Stimulated activated CD8-positive, alpha-beta memory T cell treated with anti-CD3 and anti-CD28 coated beads, Interleukin-7, amount 100 ng/mL, for 48 hours (primary cell): ENCODE measurements at regions not wholly inside any gene's neighbourhood (a gene's known extent, or its start where the extent isn't known, plus 50 kb on each side); places are given as distances from the start of the nearest gene placed in this dataset.
"Not testable (repeated sequence)": the region's sequence is repeated elsewhere in the genome, so short reads cannot be mapped to it uniquely, and the experiment has no call there.

ENCODE experiments used
- DNase-seq, 2 donors: peaks; one replicate each; pipeline ENCODE4 v3.0.0-alpha.2; 2020; ENCODE audit warnings: low read depth in 1 of 2; ENCODE audit errors: extremely low read depth in 1 of 2

DNA sequence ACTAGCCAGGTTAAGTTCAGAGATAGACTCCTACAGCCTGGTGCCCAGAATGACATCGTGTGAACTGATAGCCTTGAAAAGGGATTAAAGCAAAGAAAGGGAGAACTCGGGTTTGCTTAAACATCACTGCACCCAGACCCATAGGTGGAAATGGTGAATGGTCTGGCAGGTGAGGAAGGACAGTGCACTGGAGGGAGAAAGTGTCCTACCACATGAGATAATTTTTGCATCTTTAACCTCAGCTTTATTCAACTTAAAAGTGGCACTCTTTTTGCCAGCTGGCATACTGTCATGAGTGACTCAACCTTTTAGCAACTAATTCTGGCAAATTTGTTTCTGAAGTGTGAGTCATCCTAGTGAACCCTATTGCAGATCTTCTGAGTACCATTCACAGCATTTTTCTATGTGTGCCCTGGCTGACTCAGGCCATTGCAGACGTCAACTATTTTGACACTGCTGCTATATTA is 53.0 kb upstream of the DAPP1 start:
- DNase-seq: peak in 1 of 2 donors; percentile 6

DNA sequence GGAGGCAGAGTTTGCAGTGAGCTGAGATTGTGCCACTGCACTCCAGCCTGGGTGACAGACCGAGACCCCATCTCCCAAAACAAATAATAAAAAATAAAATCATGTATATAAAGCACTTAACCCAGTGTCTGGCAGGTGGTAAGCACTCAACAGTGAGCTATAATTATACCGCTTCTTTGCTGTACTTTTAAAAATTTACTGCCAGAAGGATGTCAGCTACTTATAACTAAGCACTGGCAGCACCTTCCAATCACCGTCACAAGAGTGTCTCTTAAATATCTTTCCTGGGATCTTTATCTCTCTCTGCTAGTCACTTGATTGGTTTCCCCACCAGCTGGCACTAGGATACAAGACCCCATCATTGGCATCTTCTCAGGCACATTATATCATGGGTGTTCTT is 53.9 kb upstream of the DAPP1 start:
- no peak for DNase-seq

GRCh38 chr4:99759988-99760387 is 56.6 kb upstream of the DAPP1 start:
- DNase-seq: no peak

- DNase-seq: no peak
Observed at GRCh38 chr4:99759346-99759984, 57.2 kb upstream of the DAPP1 start.

DNA sequence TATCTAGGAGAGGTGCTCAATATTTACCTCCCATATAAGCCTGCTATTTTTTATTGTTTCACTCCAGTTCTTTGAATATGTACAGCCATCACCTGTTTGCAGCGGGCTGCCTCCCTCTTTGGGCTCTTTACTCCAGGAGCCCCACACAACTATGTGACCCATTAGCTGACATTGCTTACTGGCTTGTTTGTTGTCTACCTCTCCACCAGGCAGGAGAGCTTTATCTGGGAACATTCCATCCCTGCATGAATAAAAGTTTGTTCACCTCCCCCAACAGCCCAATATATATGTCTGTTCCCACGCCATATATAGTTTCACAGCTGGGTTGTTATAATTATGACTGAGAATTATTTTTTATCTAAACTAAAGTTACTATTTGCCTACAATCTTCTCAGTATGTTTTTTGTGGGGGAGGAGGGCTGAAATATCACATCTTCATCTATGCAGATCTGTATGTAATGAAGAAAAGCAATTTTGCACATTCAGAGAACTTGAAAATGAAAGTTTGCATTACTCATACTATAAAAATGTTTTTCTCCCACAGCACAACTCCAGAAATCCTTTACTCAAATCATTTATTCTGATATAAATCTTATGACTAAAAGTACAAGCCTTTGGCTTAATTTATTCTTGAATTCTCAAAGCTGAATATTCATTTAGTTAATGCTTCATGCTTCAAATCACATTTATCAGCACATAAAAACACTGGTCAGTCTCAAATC is 61.2 kb upstream of the DAPP1 start:
- no peak for DNase-seq

GRCh38 chr4:99754756-99755155 is 61.9 kb upstream of the DAPP1 start:
- DNase-seq: no peak

DNA sequence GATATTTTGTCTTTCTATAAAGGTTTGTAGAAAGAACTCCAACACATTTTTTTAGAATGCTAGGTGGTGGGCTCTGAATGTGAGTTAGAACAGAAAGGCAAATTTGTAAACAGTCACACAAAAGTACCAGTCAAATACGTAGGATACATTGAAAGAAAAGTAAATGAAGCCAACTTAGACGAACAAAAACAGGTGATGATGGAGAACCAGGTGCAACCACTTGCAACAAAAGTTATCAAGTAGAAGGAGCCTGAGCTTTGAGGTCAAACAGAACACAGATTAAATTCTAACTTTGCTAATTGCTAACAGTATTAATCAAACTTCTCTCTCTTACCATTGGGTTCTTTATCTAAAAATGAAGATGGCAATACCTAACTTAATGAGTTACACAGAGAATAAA is 62.7 kb upstream of the DAPP1 start:
- DNase-seq: no peak

- no peak for DNase-seq
Observed at GRCh38 chr4:99749445-99750391, 66.9 kb upstream of the DAPP1 start.

- no peak for DNase-seq
Observed at GRCh38 chr4:99746443-99746842, 70.2 kb upstream of the DAPP1 start.

DNA sequence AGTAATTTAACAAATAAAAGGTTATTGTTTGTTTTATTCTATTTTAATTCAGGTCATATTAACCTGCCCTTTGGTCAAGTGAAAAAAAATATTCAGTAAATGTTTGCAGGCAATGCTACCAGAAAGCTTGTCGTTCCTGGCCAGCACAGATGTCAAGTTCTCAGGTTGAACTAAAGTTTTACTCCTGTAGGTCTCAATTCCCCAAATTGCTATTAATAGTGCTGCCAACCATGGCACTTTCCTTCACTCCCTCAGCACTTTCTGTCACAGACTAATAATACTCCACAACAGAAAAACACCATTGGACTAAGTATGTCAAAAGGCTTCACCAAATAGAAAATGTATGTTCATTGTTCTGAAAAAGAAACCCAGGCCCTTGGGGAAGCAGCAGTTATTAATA is 79.2 kb upstream of the C4orf54 start:
- DNase-seq: no peak

- no peak for DNase-seq
Observed at GRCh38 chr4:99735822-99736221, 78.2 kb upstream of the C4orf54 start.

GRCh38 chr4:99734583-99735322 is 77.1 kb upstream of the C4orf54 start:
- DNase-seq: no peak

GRCh38 chr4:99733455-99733854 is 75.8 kb upstream of the C4orf54 start:
- DNase-seq: not testable (repeated sequence)

GRCh38 chr4:99729186-99729585 is 71.6 kb upstream of the C4orf54 start:
- no peak for DNase-seq

- no peak for DNase-seq
Observed at GRCh38 chr4:99724067-99724466, 66.4 kb upstream of the C4orf54 start.

- DNase-seq: peak in 1 of 2 donors; percentile 5
Observed at GRCh38 chr4:99723612-99724011, 66.0 kb upstream of the C4orf54 start.

DNA sequence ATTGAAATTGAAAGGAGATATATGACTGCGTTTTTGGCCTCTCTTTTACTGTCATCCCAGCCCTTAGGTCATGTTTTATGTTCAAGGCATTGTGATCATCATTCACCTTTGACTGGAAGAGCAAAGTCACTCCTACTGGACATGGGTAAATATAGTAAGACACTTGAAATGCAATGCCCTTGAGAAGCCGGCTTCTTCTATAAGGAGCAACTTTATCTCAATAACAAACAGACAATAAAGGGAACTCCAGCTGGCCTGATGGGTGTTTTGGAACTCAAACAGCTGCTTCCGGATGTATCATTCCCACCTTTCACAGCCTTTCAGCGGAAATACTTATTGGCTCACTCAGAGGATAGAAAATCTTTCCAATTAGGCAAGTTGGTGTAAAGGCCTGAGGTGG is 65.1 kb upstream of the C4orf54 start:
- no peak for DNase-seq

- DNase-seq: no peak
Observed at GRCh38 chr4:99722006-99722405, 64.4 kb upstream of the C4orf54 start.

DNA sequence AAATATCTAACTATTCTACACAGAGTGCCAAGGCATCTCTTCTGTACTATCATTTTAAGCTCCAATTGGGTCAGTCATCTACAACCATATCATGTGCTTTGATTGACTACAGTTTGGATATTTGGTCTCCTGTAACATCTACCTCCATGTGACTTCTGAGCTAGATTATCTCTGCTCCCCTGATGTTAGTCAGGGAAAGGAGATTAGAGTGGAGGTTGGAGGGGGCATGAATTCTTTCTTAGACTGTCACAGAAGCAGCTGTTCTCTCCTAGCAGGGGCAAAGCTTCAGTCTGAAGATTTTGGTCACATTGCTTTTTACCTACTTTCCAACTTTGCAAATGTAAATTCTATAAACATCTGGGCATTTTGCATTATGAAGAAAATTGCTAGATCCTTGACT is 62.6 kb upstream of the C4orf54 start:
- DNase-seq: no peak

GRCh38 chr4:99716996-99717395 is 59.4 kb upstream of the C4orf54 start:
- DNase-seq: no peak

GRCh38 chr4:99715286-99715685 is 57.7 kb upstream of the C4orf54 start:
- no peak for DNase-seq
